Endothelial cell of umbilical vein (primary cell): ENCODE measurements at regions not wholly inside any gene's neighbourhood (a gene's known extent, or its start where the extent isn't known, plus 50 kb on each side); places are given as distances from the start of the nearest gene placed in this dataset.

Experiments used
- BruUV-seq: library from RNA; stranded (reverse); fragments of 400-500 nt; replicated peaks from 2 replicates; lab custom pipeline; 2021; lab: Mats Ljungman, UMichigan
- CTCF ChIA-PET: fragments of 300-600, 350-600 bp; sonication (Branson Sonifier 250); formaldehyde crosslinking; loops from one replicate; lab custom pipeline; 2021; ENCODE audit warnings: antibody characterized with exemption, inconsistent platforms; lab: Charles Lee
- POLR2A ChIA-PET: fragments of 300-600, 350-600 bp; sonication (Branson Sonifier 250); formaldehyde crosslinking; loops from one replicate; lab custom pipeline; 2021; ENCODE audit warnings: antibody characterized with exemption, inconsistent platforms; lab: Charles Lee
- DNase-seq: peaks from one replicate; pipeline ENCODE4 v3.0.0-alpha.2; 2011; ENCODE audit warnings: low read depth, low spot score
- FAIRE-seq: peaks from 2 replicates; lab custom pipeline; 2011; peaks lifted over from hg19 to GRCh38; lab: Jason Lieb, UNC
- H2AFZ ChIP-seq: 2 replicates; pipeline ENCODE4 v1.6.0; 2012; ENCODE audit warnings: low read depth, low read length, control low read depth, inconsistent platforms
- H3K27ac ChIP-seq: 2 replicates; pipeline ENCODE4 v1.5.1; 2011; ENCODE audit warnings: low read depth, mild to moderate bottlenecking, control low read depth, low read length, moderate library complexity; ENCODE audit not compliant: insufficient read depth
- H3K27me3 ChIP-seq, 2 experiments: 2 replicates each; pipeline versions ENCODE4 v1.6.0 to v1.6.1; 2011; ENCODE audit warnings: low read length in 2 of 2, mixed read lengths in 1 of 2; ENCODE audit not compliant: control insufficient read depth in 2 of 2, insufficient read depth in 2 of 2
- H3K36me3 ChIP-seq, 2 experiments: 2 replicates in 1 of 2; 3 replicates in 1 of 2; pipeline ENCODE4 v1.5.1; 2011; ENCODE audit warnings: low read length in 2 of 2, mild to moderate bottlenecking in 1 of 2, moderate library complexity in 1 of 2; ENCODE audit not compliant: control insufficient read depth in 2 of 2, insufficient read depth in 2 of 2; ENCODE audit errors: extremely low read depth in 1 of 2
- H3K4me1 ChIP-seq: 3 replicates; pipeline ENCODE4 v1.5.1; 2011; ENCODE audit warnings: mild to moderate bottlenecking, low read length; ENCODE audit not compliant: control insufficient read depth, insufficient read depth; ENCODE audit errors: extremely low read depth
- H3K4me2 ChIP-seq: 2 replicates; pipeline ENCODE4 v1.6.1; 2011; ENCODE audit warnings: low read length, control low read depth, mixed read lengths; ENCODE audit not compliant: insufficient read depth
- H3K4me3 ChIP-seq, 3 experiments: fragments of 200-600 bp in 1 of 3; sonication (generic), shearing (Covaris generic) in 1 of 3; replicated peaks in 1 of 3; 2 replicates each; pipeline ENCODE4 v1.5.1; 2011 to 2016; ENCODE audit warnings: control low read depth in 3 of 3, low read length in 3 of 3, mild to moderate bottlenecking in 2 of 3, inconsistent platforms in 1 of 3, low read depth in 1 of 3, moderate library complexity in 1 of 3; ENCODE audit not compliant: insufficient read depth in 1 of 3
- H3K79me2 ChIP-seq: 2 replicates; pipeline ENCODE4 v1.6.0; 2012; ENCODE audit warnings: low read length, inconsistent platforms; ENCODE audit not compliant: control insufficient read depth, insufficient read depth
- H3K9ac ChIP-seq: replicated peaks from 2 replicates; pipeline ENCODE3; 2011; ENCODE audit warnings: low read length, control low read depth; ENCODE audit not compliant: insufficient read depth; ENCODE audit errors: extremely low read depth
- H3K9me1 ChIP-seq: replicated peaks from 3 replicates; pipeline ENCODE4 v1.6.0; 2011; ENCODE audit warnings: mild to moderate bottlenecking, low read length; ENCODE audit not compliant: control insufficient read depth, insufficient read depth; ENCODE audit errors: extremely low read depth
- H3K9me3 ChIP-seq: replicated peaks from 2 replicates; pipeline ENCODE4 v1.5.1; 2012; ENCODE audit warnings: low read length, inconsistent platforms; ENCODE audit not compliant: control insufficient read depth, insufficient read depth
- H4K20me1 ChIP-seq: replicated peaks from 2 replicates; pipeline ENCODE3; 2011; ENCODE audit warnings: mild to moderate bottlenecking, low read length; ENCODE audit not compliant: control insufficient read depth, insufficient read depth; ENCODE audit errors: extremely low read depth
- CTCF ChIP-seq, 2 donors: IDR thresholded peaks; 1 replicate in 1 of 2; 2 replicates in 1 of 2; pipeline ENCODE4 v1.5.1; 2011; ENCODE audit warnings: low read length in 2 of 2, mild to moderate bottlenecking in 2 of 2, moderate library complexity in 2 of 2, control low read depth in 1 of 2, inconsistent platforms in 1 of 2, low read depth in 1 of 2; ENCODE audit not compliant: insufficient read depth in 1 of 2; ENCODE audit errors: extremely low read depth in 1 of 2
- EZH2 ChIP-seq: IDR thresholded peaks from 2 replicates; pipeline ENCODE4 v1.6.1; 2012; ENCODE audit warnings: borderline replicate concordance, low read depth, mild to moderate bottlenecking, moderate library complexity, low read length, inconsistent platforms; ENCODE audit not compliant: severe bottlenecking
- FOS ChIP-seq: IDR thresholded peaks from 2 replicates; pipeline ENCODE4 v1.6.1; 2011; ENCODE audit warnings: mild to moderate bottlenecking, low read length, moderate library complexity, borderline replicate concordance; ENCODE audit not compliant: insufficient read depth
- GATA2 ChIP-seq: IDR thresholded peaks from 2 replicates; pipeline ENCODE4 v1.7.0; 2011; ENCODE audit warnings: low read depth, mild to moderate bottlenecking, moderate library complexity, mixed read lengths, low read length; ENCODE audit not compliant: insufficient read length, insufficient read depth
- JUN ChIP-seq: IDR thresholded peaks from 2 replicates; pipeline ENCODE4 v1.6.1; 2011; ENCODE audit warnings: borderline replicate concordance, low read depth; ENCODE audit not compliant: insufficient read length, insufficient read depth
- MAX ChIP-seq: IDR thresholded peaks from 2 replicates; pipeline ENCODE4 v1.6.1; 2011; ENCODE audit not compliant: insufficient read depth, insufficient read length
- MYC ChIP-seq: IDR thresholded peaks from one replicate; pipeline ENCODE4 v1.6.1; 2011; ENCODE audit warnings: mild to moderate bottlenecking, low read depth, low read length
- POLR2A ChIP-seq: IDR thresholded peaks from 2 replicates; pipeline ENCODE4 v1.6.1; 2012; ENCODE audit warnings: low read depth, mild to moderate bottlenecking, control low read depth, low read length
- POLR2AphosphoS5 ChIP-seq: IDR thresholded peaks from 2 replicates; pipeline ENCODE4 v1.6.1; 2012; ENCODE audit warnings: low read depth, mild to moderate bottlenecking, control low read depth, low read length, moderate library complexity; ENCODE audit not compliant: insufficient read depth
- dilution Hi-C: fragments of 300-500 bp; cut with MboI; formaldehyde crosslinking; loops from one replicate; pipeline ENCODE4 v1.15.0; 2019; ENCODE audit warnings: low sequenced_read_pairs; ENCODE audit not compliant: extremely low pct_ligation_motif_present
- intact Hi-C: fragments of 100-400 bp; cut with micrococcal nuclease; formaldehyde crosslinking; loops from one replicate; pipeline ENCODE4 v1.10.0; 2022

- no TSS peak for BruUV-seq
- Histone ChIP-seq H3K9me3 (no peaks in the 10 kb centered on the region), H3K4me1 (no peaks in the 10 kb centered on the region), H3K9ac (no peak overlapping the region), H3K79me2 (no peaks in the 10 kb centered on the region), H3K27me3 (no peaks in the 10 kb centered on the region), H4K20me1 (no peaks in the 10 kb centered on the region), H3K4me2 (no peak overlapping the region), H3K27ac (no peak overlapping the region), H3K4me3 (no peak overlapping the region), H2AFZ (no peak overlapping the region), H3K9me1 (no peaks in the 10 kb centered on the region), H3K36me3 (no peaks in the 10 kb centered on the region)
- DNase-seq (no peak), FAIRE-seq (no peak)
- intact Hi-C loops, result no loop called here
- TF ChIP-seq GATA2 (no peak), CTCF (IDR thresholded peaks at IDR 0.05; ENCODE audit: extremely low read depth in 1 of 2, insufficient read depth in 1 of 2, low read depth in 1 of 2, low read length in 2 of 2) (no peak), POLR2AphosphoS5 (no peak), MYC (no peak), POLR2A (no peak), MAX (no peak), JUN (no peak), FOS (no peak), EZH2 (no peak)
- ChIA-PET CTCF (no interaction called here), POLR2A (no interaction called here)
- dilution Hi-C loops, result no loop called here
These were observed 292.3 kb downstream of the KBTBD8 start for GRCh38 chr3:67290438-67290837.
